Stomach (tissue), 8 donors: ENCODE measurements at regions not wholly inside any gene's neighbourhood (a gene's known extent, or its start where the extent isn't known, plus 50 kb on each side); places are given as distances from the start of the nearest gene placed in this dataset.

Source experiments
- DNase-seq, 2 donors: peaks; one replicate each; pipeline versions ENCODE4 v3.0.0 to v3.0.0-alpha.2; 2013 to 2019
- H3K27ac ChIP-seq, 5 donors: fragments of 200-600 bp in 4 of 5; sonication (generic) in 4 of 5; one replicate each; pipeline ENCODE4 v1.5.1; 2013 to 2019; ENCODE audit warnings: mild to moderate bottlenecking in 1 of 5, moderate library complexity in 1 of 5
- H3K27me3 ChIP-seq, 3 donors: fragments of 200-600 bp; sonication (generic); one replicate each; pipeline ENCODE4 v1.5.1; 2017 to 2019; ENCODE audit warnings: mixed run types in 1 of 3
- H3K36me3 ChIP-seq, 4 donors: fragments of 200-600 bp; sonication (generic); 1 replicate in 3 of 4; 2 replicates in 1 of 4; pipeline ENCODE4 v1.5.1; 2016 to 2019
- H3K4me1 ChIP-seq, 4 donors: fragments of 200-600 bp; sonication (generic); one replicate each; pipeline ENCODE4 v1.5.1; 2016 to 2019
- H3K4me3 ChIP-seq, 4 donors: fragments of 200-600 bp; sonication (generic) in 3 of 4; one replicate each; pipeline ENCODE4 v1.5.1; 2016 to 2019; ENCODE audit warnings: mild to moderate bottlenecking in 1 of 4
- H3K9me3 ChIP-seq, 4 donors: fragments of 200-600 bp; sonication (generic); one replicate each; pipeline ENCODE4 v1.5.1; 2016 to 2019
- CTCF ChIP-seq, 7 experiments: fragments of 450-650 bp in 4 of 7; fragments of 200-600 bp in 3 of 7; sonication (generic) in 3 of 7; IDR thresholded peaks; one replicate each; pipeline ENCODE4 v1.5.1; 2016 to 2019; ENCODE audit warnings: antibody characterized with exemption in 7 of 7, control low read depth in 2 of 7, mild to moderate bottlenecking in 1 of 7
- EP300 ChIP-seq: sonication (generic); formaldehyde crosslinking; IDR thresholded peaks from one replicate; pipeline ENCODE4 v1.6.1; 2017; ENCODE audit warnings: antibody characterized with exemption
- POLR2A ChIP-seq, 4 donors: fragments of 450-650 bp; IDR thresholded peaks; one replicate each; pipeline ENCODE4 v1.6.1; 2016; ENCODE audit warnings: antibody characterized with exemption in 4 of 4, control low read depth in 2 of 4, mild to moderate bottlenecking in 1 of 4, moderate library complexity in 1 of 4
- POLR2AphosphoS5 ChIP-seq, 3 donors: sonication (generic); formaldehyde crosslinking; IDR thresholded peaks; one replicate each; pipeline ENCODE4 v1.6.1; 2016; ENCODE audit warnings: antibody characterized with exemption in 3 of 3
- WGBS, 5 donors: extraction: QIAGEN DNeasy Blood & Tissue Kit in 3 of 5; methylation state at CpG; one replicate each; pipeline versions ENCODE4 v1.1.5 to v1.1.7; 2013 to 2018; 5-methylcytosine and 5-hydroxymethylcytosine counted together
- intact Hi-C: fragments of 100-400 bp; cut with DNase I; formaldehyde crosslinking; loops from one replicate; pipeline ENCODE4 v1.15.1; 2023; ENCODE audit warnings: low total_unique reads
- donor health status: healthy with polysubstance abuse.
- donor health status: Bipolar disorder and iron deficiency.
- donor health status: healthy.

- no peaks in the 10 kb centered on the region for H3K4me1 ChIP-seq
- intact Hi-C loops = no loop called here
- no peaks in the 10 kb centered on the region for H3K36me3 ChIP-seq
- WGBS, 5 donors = 51 to 60% (median 54%) methylated on average over 4 of the region's 4 CpGs
- H3K27me3 ChIP-seq = no peaks in the 10 kb centered on the region
- no peaks in the 10 kb centered on the region for H3K9me3 ChIP-seq
- no peak overlapping the region for H3K4me3 ChIP-seq
- DNase-seq = no peak
- H3K27ac ChIP-seq = no peak overlapping the region
- TF ChIP-seq CTCF (IDR thresholded peaks at IDR 0.05) (no peak), EP300 (no peak), POLR2AphosphoS5 (IDR thresholded peaks at IDR 0.05) (no peak), POLR2A (IDR thresholded peaks at IDR 0.05) (no peak)
These were observed 276.1 kb downstream of the LMX1A start for GRCh38 chr1:165080253-165080896.

- no peaks in the 10 kb centered on the region for H3K27me3 ChIP-seq
- no peak overlapping the region for H3K4me3 ChIP-seq
- DNase-seq = no peak
- TF ChIP-seq POLR2A (IDR thresholded peaks at IDR 0.05) (no peak), EP300 (no peak), CTCF (IDR thresholded peaks at IDR 0.05) (no peak), POLR2AphosphoS5 (IDR thresholded peaks at IDR 0.05) (no peak)
- no peak overlapping the region for H3K27ac ChIP-seq
- no peaks in the 10 kb centered on the region for H3K36me3 ChIP-seq
- intact Hi-C loops = loop anchor here (10.0 kb wide), 1 partner anchor 1664 kb away; no protein-coding TSS in a partner anchor
- no peaks in the 10 kb centered on the region for H3K9me3 ChIP-seq
- no peaks in the 10 kb centered on the region for H3K4me1 ChIP-seq
These were observed 278.1 kb downstream of the LMX1A start for GRCh38 chr1:165078391-165078790.

DNA sequence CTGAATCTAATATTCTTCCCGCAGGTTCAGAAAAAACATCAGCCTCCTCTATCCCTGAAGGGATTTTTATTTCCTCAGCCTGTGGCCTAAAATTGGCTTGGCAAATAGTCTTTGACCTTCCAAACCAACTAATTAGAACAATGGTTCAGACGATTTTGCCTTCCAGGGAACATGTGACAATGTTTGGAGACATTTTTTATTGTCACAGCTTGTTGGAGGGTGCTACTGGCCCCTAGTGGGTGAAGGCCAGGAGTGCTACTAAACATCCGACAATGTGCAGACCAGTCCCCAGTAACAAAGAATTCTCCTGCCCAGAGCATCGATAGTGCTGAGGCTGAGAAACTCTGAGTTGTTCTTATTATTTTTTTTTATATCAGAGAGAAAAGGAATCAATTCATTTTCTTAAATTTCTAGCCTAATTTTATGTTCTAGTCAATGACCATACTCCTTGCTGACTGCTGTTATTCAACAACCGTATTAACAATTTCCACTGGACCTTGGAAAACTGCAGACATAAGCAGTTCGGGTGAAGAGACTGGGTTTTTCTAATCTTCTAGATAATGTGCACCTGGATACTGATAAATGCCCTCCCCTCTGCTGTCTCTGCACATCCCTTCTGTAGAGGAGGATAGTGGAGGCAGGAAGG lies 280.7 kb downstream of the LMX1A start:
- Histone ChIP-seq H3K4me3 (no peak overlapping the region), H3K9me3 (no peaks in the 10 kb centered on the region), H3K4me1 (peaks cover 0 to 5% (median 0%) of the 10 kb centered on the region in 4 donors), H3K36me3 (no peaks in the 10 kb centered on the region), H3K27me3 (no peaks in the 10 kb centered on the region), H3K27ac (no peak overlapping the region)
- TF ChIP-seq POLR2AphosphoS5 (IDR thresholded peaks at IDR 0.05) (no peak), CTCF (IDR thresholded peaks at IDR 0.05) (peak in 5 of 7 experiments; percentile 19 to 31 (median 23))
- DNase-seq = peak in 1 of 2 donors; percentile 60
- WGBS, 5 donors = 52 to 54% (median 53%) methylated on average over 6 of the region's 6 CpGs
- intact Hi-C loops = loop anchor here (10.0 kb wide), 1 partner anchor 1661 kb away; no protein-coding TSS in a partner anchor

DNA sequence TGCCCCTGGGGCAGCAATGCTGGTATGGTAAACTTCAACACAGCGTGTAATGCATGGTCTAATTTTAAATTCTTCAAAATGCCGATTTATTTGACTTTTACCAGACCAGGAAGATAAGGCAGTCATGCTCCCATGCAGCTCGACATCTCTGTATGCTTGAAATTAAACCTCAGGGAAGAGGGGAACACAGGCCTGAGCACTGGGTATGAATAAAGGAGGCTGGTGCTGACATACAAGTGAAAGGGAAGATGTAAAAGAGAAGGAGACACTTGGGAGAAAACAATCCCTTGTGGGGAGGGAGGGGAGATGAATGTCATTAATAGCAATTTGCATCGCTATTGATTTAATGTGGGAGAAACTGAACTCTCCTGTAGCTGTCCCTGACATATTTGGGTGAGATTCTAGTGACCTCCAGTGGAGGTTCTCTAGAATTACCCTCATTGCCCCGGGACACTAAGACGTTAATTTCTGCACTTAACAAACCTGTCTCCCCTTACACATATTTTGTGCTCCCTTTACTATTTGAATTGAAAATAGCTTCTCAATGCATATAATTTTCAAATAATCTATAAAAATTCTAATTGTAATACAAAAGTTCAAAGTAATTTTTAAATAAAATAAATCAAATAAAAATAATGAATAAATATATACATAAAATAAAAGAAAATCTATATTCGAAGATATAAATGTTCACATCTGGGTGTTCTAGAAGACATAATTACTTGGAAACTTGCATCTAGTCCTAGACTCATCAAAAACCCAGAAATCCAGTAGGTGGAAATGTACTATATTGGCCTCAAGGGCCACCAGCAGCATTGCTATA lies 283.1 kb downstream of the LMX1A start:
- Histone ChIP-seq H3K27me3 (no peaks in the 10 kb centered on the region), H3K36me3 (no peaks in the 10 kb centered on the region), H3K27ac (no peak overlapping the region), H3K4me1 (peaks cover 0 to 16% (median 3%) of the 10 kb centered on the region in 4 donors), H3K4me3 (no peak overlapping the region), H3K9me3 (no peaks in the 10 kb centered on the region)
- peak in 1 of 2 donors; percentile 80 for DNase-seq
- TF ChIP-seq EP300 = no peak
- TF ChIP-seq POLR2AphosphoS5 (IDR thresholded peaks at IDR 0.05) = no peak
- no peak for TF ChIP-seq POLR2A (IDR thresholded peaks at IDR 0.05)
- peak in 5 of 7 experiments; percentile 51 to 66 (median 59) for TF ChIP-seq CTCF (IDR thresholded peaks at IDR 0.05)
- intact Hi-C loops = loop anchor here (5.0 to 10.0 kb wide), 2 partner anchors 1541 to 1659 kb away; no protein-coding TSS in a partner anchor
- 27 to 40% (median 32%) methylated on average over 7 of the region's 7 CpGs for WGBS, 5 donors
